ENCODE measurements at regions not wholly inside any gene's neighbourhood (a gene's known extent, or its start where the extent isn't known, plus 50 kb on each side); places are given as distances from the start of the nearest gene placed in this dataset.

DNA sequence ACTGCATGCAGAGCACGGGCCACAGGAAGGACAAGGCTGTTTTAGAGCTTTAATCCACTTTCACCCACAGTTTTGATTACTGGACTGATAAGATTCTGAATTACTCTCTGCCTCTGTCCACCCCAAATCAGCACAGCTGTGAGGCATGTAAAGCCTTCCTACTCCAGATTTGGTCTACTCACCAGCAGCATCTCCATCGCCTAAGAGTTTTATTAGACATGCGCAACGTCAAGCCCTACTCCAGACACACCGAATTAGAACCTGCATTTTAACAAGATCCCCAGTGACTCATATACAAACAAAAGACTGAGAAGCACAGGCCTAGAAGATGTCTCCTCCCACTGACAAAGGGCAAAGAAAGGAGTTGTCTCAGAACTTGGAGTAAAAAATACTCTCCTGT, 221.2 kb downstream of the TUSC7 start:
- TF ChIP-seq EZH2 (optimal IDR thresholded peaks at IDR 0.05; ENCODE audit: low read depth, low read length) = no peak
- TF ChIP-seq, protein P1, sequence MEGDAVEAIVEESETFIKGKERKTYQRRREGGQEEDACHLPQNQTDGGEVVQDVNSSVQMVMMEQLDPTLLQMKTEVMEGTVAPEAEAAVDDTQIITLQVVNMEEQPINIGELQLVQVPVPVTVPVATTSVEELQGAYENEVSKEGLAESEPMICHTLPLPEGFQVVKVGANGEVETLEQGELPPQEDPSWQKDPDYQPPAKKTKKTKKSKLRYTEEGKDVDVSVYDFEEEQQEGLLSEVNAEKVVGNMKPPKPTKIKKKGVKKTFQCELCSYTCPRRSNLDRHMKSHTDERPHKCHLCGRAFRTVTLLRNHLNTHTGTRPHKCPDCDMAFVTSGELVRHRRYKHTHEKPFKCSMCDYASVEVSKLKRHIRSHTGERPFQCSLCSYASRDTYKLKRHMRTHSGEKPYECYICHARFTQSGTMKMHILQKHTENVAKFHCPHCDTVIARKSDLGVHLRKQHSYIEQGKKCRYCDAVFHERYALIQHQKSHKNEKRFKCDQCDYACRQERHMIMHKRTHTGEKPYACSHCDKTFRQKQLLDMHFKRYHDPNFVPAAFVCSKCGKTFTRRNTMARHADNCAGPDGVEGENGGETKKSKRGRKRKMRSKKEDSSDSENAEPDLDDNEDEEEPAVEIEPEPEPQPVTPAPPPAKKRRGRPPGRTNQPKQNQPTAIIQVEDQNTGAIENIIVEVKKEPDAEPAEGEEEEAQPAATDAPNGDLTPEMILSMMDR (IDR thresholded peaks at IDR 0.05; ENCODE audit: low read length) = no peak

Measured in MM.1S (cell line).